ENCODE measurements at regions not wholly inside any gene's neighbourhood (a gene's known extent, or its start where the extent isn't known, plus 50 kb on each side); places are given as distances from the start of the nearest gene placed in this dataset.

DNA sequence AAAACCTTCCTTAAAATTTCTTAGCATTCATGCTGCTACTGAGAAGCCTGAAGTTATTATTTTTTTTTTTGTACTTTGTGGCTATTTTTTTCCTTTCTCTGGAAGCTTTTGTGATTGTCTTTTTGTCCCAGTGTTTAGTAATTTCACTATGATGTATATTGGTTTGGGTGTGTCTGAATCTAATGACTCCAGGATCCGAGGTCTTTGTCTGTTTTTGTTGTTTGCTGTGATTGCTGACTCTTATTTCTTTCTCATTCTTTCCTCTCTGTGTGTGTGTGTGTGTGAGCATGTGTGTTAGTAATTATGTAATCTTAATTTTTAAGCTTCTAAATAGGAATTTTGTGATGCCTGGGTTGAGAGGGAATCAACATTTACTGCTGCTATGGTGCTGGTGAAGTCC lies 152.0 kb downstream of the RAP2B start:
- no peak for DNase-seq

DNA sequence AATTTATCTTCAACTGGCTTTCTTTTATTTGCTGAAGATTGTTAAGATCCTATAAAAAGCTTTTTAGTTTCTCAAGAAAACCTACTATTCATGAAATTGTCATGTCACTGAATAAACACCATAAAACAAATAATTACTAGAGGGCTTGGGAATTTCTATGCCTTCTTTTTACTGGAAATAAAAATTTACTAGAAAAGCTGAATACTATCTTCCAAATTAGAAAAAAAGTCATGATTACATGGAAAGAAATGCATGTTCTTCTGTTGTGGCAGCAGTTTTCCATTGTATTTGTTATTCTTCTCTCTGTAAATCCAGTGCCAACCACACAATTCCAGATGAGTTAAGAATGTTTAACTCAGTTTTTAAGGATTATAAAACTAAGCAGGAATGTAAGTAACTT lies 153.8 kb downstream of the RAP2B start:
- DNase-seq, result no peak

DNA sequence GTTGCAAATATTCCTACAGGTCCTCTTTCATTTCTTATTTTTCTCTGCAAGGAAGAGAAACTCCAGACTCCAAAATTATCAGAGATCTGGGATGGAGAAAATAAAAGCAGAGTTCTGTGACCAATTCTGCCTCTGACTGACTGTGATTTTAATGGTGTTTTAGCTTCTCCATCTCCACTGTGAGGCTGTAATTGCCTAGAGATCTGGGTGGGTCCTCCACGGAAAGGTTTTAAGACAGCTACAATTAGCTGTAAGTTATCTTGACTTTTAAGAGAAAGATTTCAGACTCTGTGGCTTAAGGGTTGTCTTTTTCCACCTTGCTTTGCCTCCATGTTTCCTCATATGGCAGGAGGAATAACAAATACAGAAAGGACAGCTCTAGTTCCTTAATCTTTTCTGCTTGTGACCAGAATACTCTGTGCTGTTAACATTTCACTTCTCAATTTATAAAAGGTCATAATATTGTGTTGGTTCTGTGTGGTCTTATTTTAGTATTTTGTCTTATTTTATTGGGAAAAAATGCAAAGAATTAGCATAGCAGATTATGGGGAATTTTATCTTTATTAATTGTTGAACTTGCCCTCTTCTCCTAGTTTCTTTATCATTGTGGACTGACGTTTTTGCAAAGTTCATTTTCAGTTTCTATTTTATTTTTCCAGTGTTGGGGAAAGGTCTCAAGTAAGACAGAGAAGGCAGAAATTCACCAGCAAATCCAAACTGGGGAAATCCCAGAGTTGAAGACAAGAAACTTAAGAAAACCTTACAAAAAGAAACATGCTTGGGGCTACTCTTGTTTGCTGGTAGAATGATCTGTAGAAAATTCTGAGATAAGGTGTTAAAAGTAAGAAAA lies 157.9 kb downstream of the RAP2B start:
- no peak for DNase-seq

DNA sequence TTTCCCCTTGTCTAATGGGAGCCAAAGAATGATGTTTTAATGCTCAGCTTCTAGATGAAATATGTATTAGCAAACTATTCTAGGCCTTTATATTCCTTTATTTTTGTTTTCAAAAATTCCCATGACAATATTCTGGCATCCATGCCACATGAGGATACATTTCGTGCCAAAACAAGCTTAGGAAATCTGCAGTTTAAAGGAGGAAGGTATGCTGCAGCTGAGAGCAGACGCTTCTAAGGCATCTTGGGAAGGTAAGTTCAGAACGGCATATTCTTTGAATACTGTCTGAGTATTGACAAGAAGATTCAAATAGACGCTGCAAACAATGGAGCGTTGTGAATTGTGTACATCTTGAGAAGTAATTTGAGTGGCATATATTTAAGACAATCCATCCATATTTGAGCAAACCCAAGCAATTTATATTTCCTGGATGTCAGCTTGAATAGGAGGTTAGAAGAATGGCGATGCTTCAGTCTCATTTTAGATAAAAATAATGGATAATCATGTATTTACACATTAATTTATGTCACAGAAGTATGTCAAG lies 158.6 kb downstream of the RAP2B start:
- no peak for DNase-seq

DNA sequence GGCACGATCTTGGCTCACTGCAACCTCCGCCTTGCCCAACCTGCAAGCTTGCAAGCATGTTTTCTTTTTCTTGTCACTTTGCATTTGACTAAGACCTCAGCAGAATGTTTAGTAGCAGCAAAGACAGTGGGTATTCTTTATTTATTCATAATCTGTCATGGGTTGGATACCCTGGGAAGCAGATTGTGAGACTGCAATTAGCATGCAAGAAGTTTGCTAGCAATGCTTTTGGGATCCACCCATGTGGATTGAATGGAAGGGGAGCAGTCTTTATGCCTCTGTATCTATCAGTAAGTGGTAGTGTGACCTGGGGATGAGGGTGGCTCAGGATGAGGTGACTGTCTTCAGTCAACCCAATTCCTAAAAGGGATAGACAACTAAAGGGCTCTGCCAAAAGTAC lies 166.7 kb downstream of the RAP2B start:
- DNase-seq, result no peak

DNA sequence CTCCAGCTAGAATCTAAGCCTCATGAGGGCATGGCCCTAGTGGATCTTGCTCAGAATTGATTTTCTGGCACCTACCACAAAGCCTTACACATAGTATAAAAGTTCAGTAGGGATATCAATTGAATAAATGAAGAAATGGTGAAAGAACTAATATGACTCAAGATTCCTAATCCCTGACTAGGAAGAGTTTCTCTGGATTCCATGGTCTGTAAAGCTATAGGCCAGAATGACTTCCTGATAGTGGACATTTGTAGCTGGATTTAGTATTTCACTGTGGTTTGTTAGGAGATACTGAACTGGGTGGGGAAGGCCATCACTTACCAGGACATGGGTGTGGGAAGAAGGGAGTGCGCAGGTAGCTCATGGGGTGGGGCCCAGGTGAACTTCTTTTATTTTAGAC lies 168.9 kb downstream of the RAP2B start:
- no peak for DNase-seq

DNA sequence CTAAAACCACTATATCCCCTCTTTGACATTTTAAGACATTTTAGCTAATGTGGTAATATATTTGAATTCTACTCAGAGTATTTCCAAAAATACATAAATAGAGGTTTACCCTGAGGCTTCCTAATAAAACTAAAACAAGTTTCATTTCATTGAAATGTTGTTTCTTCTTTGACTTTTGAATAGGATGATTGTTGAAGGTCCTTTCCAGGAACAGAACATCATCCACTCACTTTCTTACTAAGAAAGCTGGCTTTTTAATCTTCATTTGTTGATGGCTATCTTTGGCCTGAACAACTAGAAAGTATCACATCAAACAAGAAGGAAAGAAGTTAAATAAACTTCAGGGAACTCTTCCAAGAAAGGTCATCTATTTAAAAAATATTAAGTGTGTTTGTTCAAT lies 169.7 kb downstream of the RAP2B start:
- DNase-seq, result no peak

DNA sequence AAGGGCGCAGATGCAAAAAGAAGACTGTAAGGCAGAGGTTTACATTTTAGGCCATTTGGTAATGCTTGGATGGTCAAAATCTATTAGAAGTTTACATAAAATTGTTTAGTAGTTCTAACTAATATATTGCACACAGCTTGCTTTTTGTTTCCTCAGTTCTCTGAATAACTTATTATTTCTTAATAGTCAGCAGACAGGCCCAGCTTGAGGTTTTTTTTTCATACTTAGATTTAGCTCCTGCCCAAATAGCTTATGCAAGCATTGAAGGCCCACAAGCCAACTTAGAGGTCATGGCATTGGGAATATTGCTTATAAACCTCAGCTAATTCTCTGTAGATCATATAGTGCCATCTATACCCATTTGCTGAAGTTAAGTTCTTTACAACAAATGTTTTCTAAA lies 172.5 kb downstream of the RAP2B start:
- DNase-seq, result no peak

DNA sequence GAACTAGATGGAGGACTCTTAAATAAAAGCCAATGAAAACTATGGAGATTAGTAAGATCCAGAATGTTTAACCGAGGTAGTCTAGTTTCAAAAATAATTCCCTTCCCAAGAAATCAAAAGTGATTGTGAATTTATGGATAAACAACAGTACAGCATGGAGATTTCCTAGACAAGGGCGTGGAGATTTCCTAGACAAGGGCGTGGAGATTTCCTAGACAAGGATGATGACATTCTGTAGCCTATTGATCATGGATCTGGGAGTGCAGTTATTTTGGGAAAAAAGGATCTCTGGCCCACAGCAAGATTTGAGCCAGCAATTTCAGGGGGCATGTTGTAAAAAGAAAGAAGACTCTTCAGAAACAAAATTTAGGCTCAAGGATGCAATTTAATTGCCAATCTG lies 175.3 kb downstream of the RAP2B start:
- no peak for DNase-seq

DNA sequence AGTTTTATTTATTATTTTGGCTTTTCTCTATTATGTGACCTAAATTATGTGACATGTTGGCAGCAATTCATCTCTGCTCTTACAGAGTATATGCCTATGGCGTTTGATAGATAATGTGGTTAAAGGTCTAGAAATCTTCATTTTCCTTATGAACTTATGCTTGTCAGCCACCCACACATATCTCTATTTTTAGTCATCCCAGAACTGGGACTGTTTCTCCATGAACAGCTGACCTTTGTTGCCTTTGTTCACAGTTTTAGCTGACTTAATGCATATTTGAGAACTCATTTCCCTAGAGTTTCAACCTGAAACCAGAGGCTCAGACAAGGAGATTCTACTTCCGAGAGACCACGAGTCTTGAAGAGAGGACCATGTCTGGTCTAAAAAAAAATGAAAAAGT lies 176.5 kb downstream of the RAP2B start:
- DNase-seq, result no peak

DNA sequence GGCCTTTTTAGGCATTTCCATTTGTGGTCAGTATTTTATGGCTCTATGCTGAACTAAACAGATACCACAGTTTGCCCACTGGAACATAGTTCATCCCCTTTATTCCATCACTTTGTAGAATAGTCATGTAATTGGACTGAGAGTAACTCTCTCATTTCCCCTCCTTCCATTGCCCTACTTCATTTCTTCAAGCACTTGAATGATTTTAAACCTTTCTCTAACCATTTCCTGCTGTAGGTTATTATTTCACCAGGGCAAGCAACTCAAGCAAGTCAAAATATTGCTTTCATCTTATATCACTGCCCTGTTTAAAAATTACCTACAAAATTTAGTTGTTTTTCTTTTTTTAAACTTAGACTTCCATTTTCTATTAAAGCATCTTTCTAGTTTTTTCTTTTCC lies 177.0 kb downstream of the RAP2B start:
- no peak for DNase-seq

DNA sequence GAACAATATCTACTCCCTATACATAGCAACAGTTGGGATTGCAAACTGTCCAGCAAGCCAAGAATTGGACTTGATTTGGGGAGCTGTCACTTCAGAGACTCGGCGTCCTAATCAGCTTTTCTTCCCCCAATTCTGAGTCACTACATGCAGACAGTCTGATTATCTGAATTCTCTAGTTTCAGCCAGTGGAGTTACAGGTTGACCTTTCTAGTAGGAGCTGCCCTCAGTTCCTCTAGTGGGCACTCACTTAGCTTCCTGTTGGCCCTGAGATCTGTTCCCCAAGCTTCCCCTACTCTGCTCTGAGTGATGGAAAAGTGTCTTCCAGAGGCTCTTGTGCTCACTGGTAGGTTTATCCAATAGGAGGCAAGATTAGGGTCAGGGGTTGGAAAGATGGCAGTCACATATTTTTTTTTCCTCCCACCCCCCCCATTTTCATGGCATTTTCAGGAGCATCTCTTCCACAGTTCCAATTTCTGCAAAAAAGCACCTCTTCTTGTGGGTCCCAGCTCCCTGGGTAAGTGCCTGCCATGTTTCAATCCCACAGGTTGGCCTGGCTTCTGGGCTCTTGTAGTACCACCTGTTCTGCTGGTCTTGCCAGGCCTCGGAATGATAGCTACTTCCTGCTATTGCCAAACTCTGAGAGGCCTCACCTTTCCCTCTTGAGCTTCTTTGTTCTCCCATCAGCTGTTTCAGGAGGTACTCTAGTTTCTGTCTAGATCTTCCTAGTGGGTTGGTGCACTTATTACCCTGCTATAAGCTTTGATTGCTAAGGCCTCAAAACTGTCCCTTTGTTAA lies 182.2 kb downstream of the RAP2B start:
- DNase-seq, result no peak

DNA sequence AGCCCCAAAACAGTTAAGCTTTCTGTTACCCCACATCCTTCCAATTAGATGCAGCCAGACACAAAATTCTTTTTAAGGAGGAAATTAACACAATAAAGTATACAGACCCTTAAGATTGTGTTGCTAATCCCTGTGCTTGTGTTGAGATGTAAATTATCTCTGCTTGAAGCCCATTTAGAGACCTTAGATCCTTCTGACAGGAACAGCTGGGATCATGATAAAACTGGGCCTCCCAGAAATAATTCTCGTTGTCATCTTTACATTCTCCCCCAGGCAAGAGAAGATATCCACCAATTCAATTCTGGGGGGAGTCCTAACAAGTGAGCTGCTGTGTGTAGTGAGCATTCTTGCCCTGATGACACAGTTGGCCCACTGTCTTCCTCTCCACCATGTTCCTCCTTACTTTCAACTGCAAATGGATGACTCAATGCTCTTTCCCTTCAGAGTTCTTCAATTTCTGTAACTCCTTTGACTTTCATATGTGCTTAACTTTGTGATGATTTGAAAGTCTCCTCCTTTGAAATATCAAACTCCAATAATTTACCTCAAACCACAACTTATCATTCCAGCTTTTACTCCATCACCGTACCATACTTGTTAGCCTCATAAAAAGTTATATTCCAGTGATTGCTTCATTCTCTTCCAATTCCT lies 186.6 kb downstream of the RAP2B start:
- no peak for DNase-seq

DNA sequence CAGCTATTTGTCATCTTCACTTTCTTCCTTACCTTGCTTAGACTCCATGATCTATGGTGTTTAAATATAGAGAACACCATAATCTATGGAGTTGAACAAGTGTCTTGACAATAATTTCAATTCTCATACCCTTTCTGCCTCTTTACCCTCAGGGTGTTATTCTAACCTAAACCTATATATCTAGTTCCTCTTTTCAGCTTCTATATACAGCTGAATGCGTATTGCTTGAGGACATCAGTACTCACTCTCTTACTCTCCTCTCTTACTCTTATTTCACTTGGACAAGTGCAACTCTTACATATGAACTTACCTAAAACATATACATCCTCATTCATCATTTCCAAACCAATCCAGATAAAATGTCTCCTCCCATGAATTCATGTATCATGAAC lies 187.1 kb downstream of the RAP2B start:
- no peak for DNase-seq

DNA sequence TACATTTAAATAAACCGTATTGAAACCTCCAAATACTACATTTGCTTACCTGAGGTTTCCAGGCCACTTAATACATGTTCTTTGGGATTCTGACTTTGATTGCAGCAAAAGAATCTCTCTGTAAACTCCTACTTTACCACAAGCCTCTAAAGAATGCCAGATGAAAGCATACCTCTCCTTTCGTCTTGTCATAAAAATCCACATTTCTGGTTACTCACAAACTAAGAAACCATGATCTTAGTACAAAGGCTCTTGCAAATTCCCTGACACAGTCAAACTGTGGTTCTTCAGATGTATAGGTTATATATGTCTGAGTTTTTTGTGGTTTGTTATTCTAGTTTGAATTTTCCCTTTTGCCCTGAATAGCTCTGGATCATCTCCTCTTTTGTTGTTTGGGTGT lies 188.4 kb downstream of the RAP2B start:
- DNase-seq, result no peak

DNA sequence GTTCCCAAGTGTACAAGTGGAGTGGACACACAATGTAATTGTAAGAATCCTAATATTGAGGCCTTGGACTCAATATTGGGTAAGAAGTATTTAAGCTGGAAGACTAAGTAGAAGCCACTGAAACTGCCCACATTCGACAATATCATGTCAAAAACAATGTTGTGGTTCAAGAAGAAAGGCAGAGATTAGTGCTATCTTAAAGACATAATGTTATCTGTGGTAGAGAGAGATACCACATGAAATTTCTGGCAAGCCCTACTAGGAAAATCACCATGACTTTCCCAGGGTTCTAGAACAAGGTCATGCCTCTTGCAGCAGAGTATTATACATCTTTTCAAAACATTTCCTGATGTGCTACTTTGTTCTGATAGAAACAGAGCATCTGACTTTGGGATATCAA lies 192.6 kb downstream of the RAP2B start:
- no peak for DNase-seq

DNA sequence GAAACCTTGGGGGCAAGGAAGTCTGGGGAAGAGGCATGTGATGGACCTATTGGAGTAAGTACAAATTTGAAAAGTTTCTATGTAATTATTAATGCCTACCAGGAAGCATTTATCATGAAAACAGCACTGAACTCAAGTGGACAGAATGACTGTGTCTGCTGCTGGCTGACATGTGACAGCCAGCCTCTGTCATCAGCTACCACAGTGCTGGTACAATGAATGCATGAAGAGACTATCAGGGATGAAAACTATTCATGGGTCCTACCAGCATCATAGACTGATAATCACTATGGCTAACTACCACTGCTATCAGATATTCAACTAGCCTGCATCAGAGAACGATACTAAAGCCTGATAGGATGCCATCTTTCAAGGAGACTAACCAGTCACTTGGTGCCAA lies 193.5 kb downstream of the RAP2B start:
- DNase-seq, result no peak

DNA sequence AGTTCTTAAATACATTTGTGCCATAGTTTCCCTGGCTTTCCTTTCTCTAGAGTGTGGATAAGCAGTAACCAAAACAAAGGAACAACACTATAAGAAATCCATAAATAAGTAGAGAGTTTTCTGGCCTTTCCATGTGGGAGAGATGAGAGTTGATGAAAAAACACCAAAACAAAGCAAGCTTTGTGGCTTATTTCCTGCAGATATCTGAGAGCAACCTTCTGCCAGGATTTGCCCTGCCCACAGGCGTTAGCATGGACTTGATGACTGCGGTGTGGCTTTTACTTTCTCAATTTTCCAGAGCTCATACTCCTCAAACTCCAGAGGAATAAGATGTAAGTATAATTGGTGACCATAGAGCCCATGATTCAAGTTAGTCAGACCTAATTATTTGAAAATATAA lies 194.9 kb downstream of the RAP2B start:
- DNase-seq, result no peak

DNA sequence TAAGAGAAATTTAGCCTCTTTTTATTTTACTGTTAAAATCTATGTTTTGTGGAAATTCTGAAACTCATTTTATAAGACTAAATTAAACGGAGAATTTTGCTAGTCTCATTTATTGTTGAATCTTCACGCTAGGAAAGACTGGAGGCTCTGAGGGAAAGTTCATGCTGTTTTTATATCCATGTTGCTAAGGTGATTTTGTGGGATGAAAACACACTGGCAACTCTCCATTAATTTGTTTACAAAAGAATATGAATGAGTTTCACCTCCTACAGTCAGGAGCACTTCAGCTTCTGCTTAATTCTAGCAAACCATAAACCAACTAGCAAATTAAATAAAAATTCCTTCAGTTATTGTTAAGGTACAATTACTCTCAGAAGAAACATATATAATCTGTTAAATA lies 195.4 kb downstream of the RAP2B start:
- no peak for DNase-seq

DNA sequence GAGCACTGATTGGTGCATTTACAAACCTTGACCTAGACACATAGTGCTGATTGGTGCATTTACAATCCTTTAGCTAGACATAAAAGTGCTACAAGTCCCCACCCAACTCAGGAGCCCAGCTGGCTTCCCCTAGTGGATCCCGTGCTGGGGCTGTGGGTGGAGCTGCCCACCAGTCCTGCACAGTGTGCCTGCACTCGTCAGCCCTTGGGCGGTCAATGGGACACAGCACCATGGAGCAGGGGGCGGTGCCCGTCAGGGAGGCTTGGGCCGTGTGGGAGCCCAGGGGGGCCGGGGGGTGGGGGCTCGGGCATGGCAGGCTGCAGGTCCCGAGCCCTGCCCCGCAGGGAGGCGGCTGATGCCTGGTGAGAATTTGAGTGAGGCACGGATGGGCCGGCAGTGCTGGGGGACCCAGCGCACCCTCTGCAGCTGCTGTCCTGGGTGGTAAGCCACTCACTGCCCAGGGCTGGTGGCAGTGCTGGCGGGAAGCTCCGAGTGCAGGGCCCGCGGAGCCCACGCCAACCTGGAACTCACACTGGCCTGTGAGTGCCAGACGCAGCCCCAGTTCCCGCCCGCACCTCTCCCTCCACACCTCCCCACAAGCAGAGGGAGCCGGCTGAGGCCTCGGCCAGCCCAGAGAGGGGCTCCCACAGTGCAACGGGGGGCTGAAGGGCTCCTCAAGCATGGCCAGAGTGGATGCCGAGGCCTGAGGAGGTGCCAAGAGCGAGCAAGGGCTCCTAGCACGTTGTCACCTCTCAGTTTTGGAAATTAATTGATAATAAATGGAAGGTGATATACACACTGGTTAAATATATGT lies 207.7 kb downstream of the RAP2B start:
- no peak for DNase-seq

DNA sequence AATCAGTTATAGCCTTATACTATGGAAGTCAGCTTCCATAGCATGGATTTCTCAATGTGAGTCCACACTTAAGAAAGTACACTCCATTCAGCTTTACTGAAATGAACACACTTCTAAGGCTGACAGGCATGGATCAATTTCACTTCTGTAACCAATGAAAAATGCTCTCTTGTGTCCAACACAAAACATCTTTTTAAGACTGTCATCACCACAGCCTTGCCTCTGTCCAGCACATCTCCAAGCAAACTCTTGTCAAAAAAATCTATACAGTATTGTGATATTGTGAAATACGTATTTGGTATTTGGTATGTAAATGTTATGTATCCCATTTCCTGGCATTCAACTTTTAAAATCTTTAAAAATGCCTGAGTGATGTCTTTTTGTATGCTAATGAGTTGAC lies 208.7 kb downstream of the RAP2B start:
- no peak for DNase-seq

DNA sequence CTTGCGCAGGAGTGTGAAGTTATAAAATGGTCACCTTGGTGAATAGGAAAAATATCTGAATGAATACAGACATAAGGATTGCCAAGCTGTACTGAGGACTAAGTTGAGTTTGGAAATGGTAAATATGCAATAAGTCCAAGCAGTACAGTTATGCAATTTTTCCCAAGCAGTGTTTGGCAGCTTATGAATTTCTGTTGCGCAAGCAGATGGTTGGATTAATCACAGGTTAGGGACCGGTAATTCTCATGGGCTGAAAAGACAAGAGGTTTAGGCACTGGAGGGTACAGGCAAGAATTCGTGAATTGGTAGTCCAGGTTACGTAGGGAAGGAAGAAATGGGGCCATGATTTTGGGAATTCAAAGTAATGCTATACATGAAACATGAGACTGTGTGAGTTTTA lies 210.3 kb downstream of the RAP2B start:
- no peak for DNase-seq
